Osteoblast (primary cell): ENCODE measurements at regions not wholly inside any gene's neighbourhood (a gene's known extent, or its start where the extent isn't known, plus 50 kb on each side); places are given as distances from the start of the nearest gene placed in this dataset.

ENCODE experiments used
- DNase-seq: peaks from one replicate; pipeline ENCODE4 v3.0.0; 2011; ENCODE audit warnings: low spot score, mixed read lengths; ENCODE audit not compliant: insufficient read length; ENCODE audit errors: missing footprints
- H2AFZ ChIP-seq: 2 replicates; pipeline ENCODE4 v1.6.0; 2011; ENCODE audit warnings: mild to moderate bottlenecking, low read length
- H3K27ac ChIP-seq: 2 replicates; pipeline ENCODE4 v1.5.1; 2011; ENCODE audit warnings: mild to moderate bottlenecking, low read depth, low read length, moderate library complexity
- H3K27me3 ChIP-seq: 2 replicates; pipeline ENCODE4 v1.6.0; 2012; ENCODE audit warnings: mild to moderate bottlenecking, control low read depth, inconsistent platforms, low read length, moderate library complexity; ENCODE audit not compliant: insufficient read depth
- H3K36me3 ChIP-seq: 2 replicates; pipeline ENCODE4 v1.5.1; 2011; ENCODE audit warnings: mild to moderate bottlenecking, low read length, control low read depth, moderate library complexity; ENCODE audit not compliant: insufficient read depth
- H3K4me1 ChIP-seq: 2 replicates; pipeline ENCODE4 v1.5.1; 2011; ENCODE audit warnings: mild to moderate bottlenecking, low read length, control low read depth, moderate library complexity; ENCODE audit not compliant: insufficient read depth
- H3K4me2 ChIP-seq: 2 replicates; pipeline ENCODE4 v1.6.0; 2011; ENCODE audit warnings: mild to moderate bottlenecking, low read length; ENCODE audit not compliant: insufficient read depth
- H3K4me3 ChIP-seq: fragments of 200-600 bp; sonication (generic); 3 replicates; pipeline ENCODE4 v1.5.1; 2012; ENCODE audit warnings: mild to moderate bottlenecking, low read length, inconsistent platforms; ENCODE audit not compliant: insufficient read depth
- H3K79me2 ChIP-seq: 2 replicates; pipeline ENCODE4 v1.6.0; 2012; ENCODE audit warnings: mild to moderate bottlenecking, low read length, control low read depth, inconsistent platforms; ENCODE audit not compliant: insufficient read depth
- H3K9me3 ChIP-seq: 2 replicates; pipeline ENCODE4 v1.5.1; 2011; ENCODE audit warnings: low read depth, low read length, control low read depth
- H4K20me1 ChIP-seq: 2 replicates; pipeline ENCODE4 v1.6.0; 2012; ENCODE audit warnings: mild to moderate bottlenecking, low read length, control low read depth; ENCODE audit not compliant: insufficient read depth
- CTCF ChIP-seq: IDR thresholded peaks from 2 replicates; pipeline ENCODE4 v1.5.1; 2011; ENCODE audit warnings: mild to moderate bottlenecking, low read depth, low read length, moderate library complexity; ENCODE audit errors: extremely low read depth

- H3K9me3 ChIP-seq, result no peaks in the 10 kb centered on the region
- H3K4me2 ChIP-seq, result peak overlapping the region; percentile 67
- H4K20me1 ChIP-seq, result no peaks in the 10 kb centered on the region
- no peak for TF ChIP-seq CTCF
- DNase-seq, result no peak
- H3K4me1 ChIP-seq, result peaks cover 26% of the 10 kb centered on the region
- H3K79me2 ChIP-seq, result no peaks in the 10 kb centered on the region
- no peak overlapping the region for H3K4me3 ChIP-seq
- H2AFZ ChIP-seq, result peak overlapping the region; percentile 70
- H3K27ac ChIP-seq, result peak overlapping the region; percentile 24
- H3K27me3 ChIP-seq, result no peaks in the 10 kb centered on the region
- H3K36me3 ChIP-seq, result no peaks in the 10 kb centered on the region
Measured at GRCh38 chr14:77989441-77989991, 180.7 kb upstream of the NRXN3 start.

- TF ChIP-seq CTCF, result no peak
- H3K79me2 ChIP-seq, result no peaks in the 10 kb centered on the region
Measured at GRCh38 chr14:77990337-77990736, 179.8 kb upstream of the NRXN3 start.

GRCh38 chr14:77991128-77991772 lies 178.9 kb upstream of the NRXN3 start:
- Histone ChIP-seq H3K9me3 (no peaks in the 10 kb centered on the region), H3K4me2 (no peak overlapping the region), H3K79me2 (no peaks in the 10 kb centered on the region), H3K4me1 (peaks cover 17% of the 10 kb centered on the region), H3K36me3 (no peaks in the 10 kb centered on the region), H4K20me1 (no peaks in the 10 kb centered on the region), H2AFZ (no peak overlapping the region), H3K27ac (no peak overlapping the region), H3K27me3 (no peaks in the 10 kb centered on the region), H3K4me3 (no peak overlapping the region)
- no peak for DNase-seq
- TF ChIP-seq CTCF, result peak; percentile 33

More at GRCh38 chr14:77990337-77990736, 179.8 kb upstream of the NRXN3 start:
- H4K20me1 ChIP-seq, result no peaks in the 10 kb centered on the region
- no peaks in the 10 kb centered on the region for H3K36me3 ChIP-seq
- no peak overlapping the region for H3K4me3 ChIP-seq
- H3K4me2 ChIP-seq, result no peak overlapping the region
- H3K9me3 ChIP-seq, result no peaks in the 10 kb centered on the region
- peaks cover 20% of the 10 kb centered on the region for H3K4me1 ChIP-seq
- DNase-seq, result no peak
- no peak overlapping the region for H3K27ac ChIP-seq
- H3K27me3 ChIP-seq, result no peaks in the 10 kb centered on the region
- no peak overlapping the region for H2AFZ ChIP-seq

- H3K36me3 ChIP-seq, result no peaks in the 10 kb centered on the region
- no peak for TF ChIP-seq CTCF
- no peaks in the 10 kb centered on the region for H3K79me2 ChIP-seq
- no peak overlapping the region for H3K4me2 ChIP-seq
- H3K27ac ChIP-seq, result no peak overlapping the region
- no peak overlapping the region for H3K4me3 ChIP-seq
- no peaks in the 10 kb centered on the region for H3K9me3 ChIP-seq
- no peak overlapping the region for H2AFZ ChIP-seq
- no peaks in the 10 kb centered on the region for H3K27me3 ChIP-seq
- no peaks in the 10 kb centered on the region for H4K20me1 ChIP-seq
- peak; percentile 68 for DNase-seq
- H3K4me1 ChIP-seq, result peaks cover 7% of the 10 kb centered on the region
Measured at GRCh38 chr14:78005325-78005724, 164.8 kb upstream of the NRXN3 start.
